OCI-LY3 (cell line): ENCODE measurements at regions not wholly inside any gene's neighbourhood (a gene's known extent, or its start where the extent isn't known, plus 50 kb on each side); places are given as distances from the start of the nearest gene placed in this dataset.

Experiments
- EZH2phosphoT487 ChIP-seq: fragments of 200-600 bp; shearing (Covaris generic); IDR thresholded peaks from 2 replicates; pipeline ENCODE4 v1.6.1; 2018; ENCODE audit warnings: antibody characterized with exemption, mixed run types, low read depth
- TF ChIP-seq, protein P1 (sequence below): fragments of 200-600, 300-600 bp; sonication (generic); IDR thresholded peaks from 2 replicates; pipeline ENCODE4 v1.5.1; 2014; ENCODE audit warnings: antibody characterized with exemption, low read length, low read depth

GRCh38 chr9:1269533-1270315 is 219.6 kb downstream of the DMRT2 start:
- TF ChIP-seq, protein P1, sequence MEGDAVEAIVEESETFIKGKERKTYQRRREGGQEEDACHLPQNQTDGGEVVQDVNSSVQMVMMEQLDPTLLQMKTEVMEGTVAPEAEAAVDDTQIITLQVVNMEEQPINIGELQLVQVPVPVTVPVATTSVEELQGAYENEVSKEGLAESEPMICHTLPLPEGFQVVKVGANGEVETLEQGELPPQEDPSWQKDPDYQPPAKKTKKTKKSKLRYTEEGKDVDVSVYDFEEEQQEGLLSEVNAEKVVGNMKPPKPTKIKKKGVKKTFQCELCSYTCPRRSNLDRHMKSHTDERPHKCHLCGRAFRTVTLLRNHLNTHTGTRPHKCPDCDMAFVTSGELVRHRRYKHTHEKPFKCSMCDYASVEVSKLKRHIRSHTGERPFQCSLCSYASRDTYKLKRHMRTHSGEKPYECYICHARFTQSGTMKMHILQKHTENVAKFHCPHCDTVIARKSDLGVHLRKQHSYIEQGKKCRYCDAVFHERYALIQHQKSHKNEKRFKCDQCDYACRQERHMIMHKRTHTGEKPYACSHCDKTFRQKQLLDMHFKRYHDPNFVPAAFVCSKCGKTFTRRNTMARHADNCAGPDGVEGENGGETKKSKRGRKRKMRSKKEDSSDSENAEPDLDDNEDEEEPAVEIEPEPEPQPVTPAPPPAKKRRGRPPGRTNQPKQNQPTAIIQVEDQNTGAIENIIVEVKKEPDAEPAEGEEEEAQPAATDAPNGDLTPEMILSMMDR = no peak
- TF ChIP-seq EZH2phosphoT487 = no peak
